GM04504 (cell line): ENCODE measurements at regions not wholly inside any gene's neighbourhood (a gene's known extent, or its start where the extent isn't known, plus 50 kb on each side); places are given as distances from the start of the nearest gene placed in this dataset.

ENCODE experiments used
- DNase-seq: peaks from one replicate; pipeline ENCODE4 v3.0.0-alpha.2; 2012; ENCODE audit warnings: low read depth

- no peak for DNase-seq
Measured at GRCh38 chrX:39335513-39336235, 534.4 kb downstream of the MID1IP1 start.

GRCh38 chrX:39336671-39337311 lies 535.5 kb downstream of the MID1IP1 start:
- DNase-seq: no peak

DNA sequence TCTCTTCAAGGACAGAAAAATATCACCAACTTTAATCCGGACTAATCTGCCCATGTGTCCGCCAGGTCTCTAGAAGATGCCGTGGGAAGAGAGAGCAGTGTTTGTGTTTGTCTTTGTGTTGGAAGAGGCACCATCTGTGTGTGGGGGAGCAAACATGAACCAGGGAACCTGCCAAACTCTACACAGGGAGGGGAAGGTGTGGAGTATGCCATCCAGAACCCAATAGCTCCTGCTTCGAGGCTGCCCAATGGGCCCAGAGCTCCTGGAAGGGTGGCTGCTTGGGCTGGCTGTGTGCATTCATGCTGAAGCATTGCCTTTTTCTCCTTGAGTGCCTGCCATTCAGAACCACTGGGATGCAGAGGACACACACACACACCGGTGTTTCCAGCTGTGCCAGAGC lies 536.2 kb downstream of the MID1IP1 start:
- no peak for DNase-seq

GRCh38 chrX:39338583-39338982 lies 537.3 kb downstream of the MID1IP1 start:
- DNase-seq: no peak

GRCh38 chrX:39356119-39356807 lies 555.0 kb downstream of the MID1IP1 start:
- no peak for DNase-seq

- DNase-seq: no peak
Measured at GRCh38 chrX:39360101-39360500, 558.8 kb downstream of the MID1IP1 start.

- no peak for DNase-seq
Measured at GRCh38 chrX:39361736-39362135, 560.5 kb downstream of the MID1IP1 start.

DNA sequence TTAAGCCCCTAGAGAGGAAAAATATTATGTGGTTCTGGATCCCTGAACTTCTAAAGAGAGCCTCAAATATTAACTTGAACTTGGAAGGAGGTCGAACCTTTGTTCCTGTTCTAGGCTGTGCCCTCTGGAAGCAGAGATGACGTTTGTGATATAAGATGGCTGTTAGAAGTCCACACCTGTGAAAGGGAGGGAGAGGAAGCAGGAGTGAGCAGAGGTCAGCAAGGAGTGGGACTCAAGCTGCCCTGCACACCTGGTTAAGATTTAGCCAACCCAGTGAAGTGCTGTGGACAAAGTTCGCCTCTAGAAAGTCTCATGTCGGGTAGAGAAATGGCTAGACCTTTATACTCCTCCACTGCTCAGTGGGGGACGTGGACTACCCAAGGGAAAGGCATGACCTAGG lies 566.2 kb downstream of the MID1IP1 start:
- no peak for DNase-seq

GRCh38 chrX:39372115-39372514 lies 570.9 kb downstream of the MID1IP1 start:
- no peak for DNase-seq

GRCh38 chrX:39377157-39377556 lies 575.9 kb downstream of the MID1IP1 start:
- no peak for DNase-seq

- DNase-seq: no peak
Measured at GRCh38 chrX:39377773-39378172, 576.5 kb downstream of the MID1IP1 start.

DNA sequence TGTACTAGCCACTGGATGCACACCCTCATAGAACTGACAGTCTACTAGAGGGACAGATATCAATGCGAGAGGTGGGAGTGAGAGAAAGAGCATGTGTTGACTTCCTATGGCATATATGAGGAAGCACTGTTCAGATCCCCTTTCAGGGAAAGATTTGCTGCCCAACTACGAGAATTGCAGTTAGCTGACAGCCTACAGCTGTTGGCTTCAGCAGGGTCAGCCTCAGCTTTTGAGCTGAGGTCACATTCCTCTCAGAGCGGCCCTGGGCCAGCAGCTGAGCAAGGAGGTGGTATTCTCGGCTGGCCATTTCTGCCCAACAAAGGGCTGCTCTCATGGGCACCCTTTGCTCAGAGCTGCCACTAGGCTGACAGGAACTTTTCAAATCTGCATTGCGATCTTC lies 580.2 kb downstream of the MID1IP1 start:
- DNase-seq: no peak

- DNase-seq: no peak
Measured at GRCh38 chrX:39384996-39385395, 583.7 kb downstream of the MID1IP1 start.

DNA sequence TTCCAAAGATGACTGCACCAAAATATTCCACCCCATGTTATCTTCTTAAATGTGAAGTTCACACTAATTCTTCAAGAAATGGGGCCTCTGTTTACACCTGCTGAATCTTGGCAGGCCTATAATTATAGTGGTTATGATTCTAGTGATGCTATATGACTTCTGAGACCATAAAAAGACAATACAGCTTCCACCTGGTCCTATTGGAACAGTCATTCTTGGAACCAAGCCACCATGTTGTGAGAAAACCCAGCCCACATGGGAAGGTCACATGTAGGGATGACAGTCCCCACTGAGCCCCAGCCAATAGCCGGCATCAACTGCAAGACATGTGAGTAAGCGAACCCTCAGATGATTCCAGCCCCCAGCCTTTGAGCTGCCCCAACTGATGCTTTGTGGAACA lies 587.5 kb downstream of the MID1IP1 start:
- no peak for DNase-seq

DNA sequence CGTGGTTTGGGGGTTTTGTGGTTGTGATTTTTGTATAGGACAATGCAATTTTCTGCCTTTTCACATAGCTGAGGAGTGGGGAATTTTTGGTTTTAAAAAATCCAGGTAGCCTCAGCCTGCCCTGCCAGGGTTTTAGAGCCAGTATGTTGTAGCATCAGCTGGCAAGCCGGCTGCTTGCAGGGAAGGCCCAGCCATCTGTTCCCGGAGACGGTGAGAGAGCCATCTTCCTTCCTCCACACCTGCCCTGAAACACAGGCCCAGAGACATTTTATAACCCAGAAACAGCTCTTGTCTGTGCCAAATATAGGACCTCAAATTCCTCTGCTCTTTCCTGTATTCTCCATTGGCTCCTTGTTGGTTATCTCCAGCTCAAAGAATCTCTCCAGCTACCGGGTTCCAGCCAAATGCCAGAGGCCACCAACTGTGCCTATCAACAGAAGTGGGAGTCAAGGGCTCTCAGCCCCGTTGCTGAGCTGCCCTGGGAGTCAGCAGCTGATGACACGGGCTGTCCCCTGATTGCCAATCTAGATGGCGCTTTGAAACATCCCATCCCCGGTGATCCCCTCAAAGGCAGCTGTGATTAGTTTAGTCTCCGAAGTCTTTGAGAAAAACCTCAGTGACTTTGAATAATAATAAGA lies 595.2 kb downstream of the MID1IP1 start:
- DNase-seq: no peak

- no peak for DNase-seq
Measured at GRCh38 chrX:39397561-39398199, 596.4 kb downstream of the MID1IP1 start.

DNA sequence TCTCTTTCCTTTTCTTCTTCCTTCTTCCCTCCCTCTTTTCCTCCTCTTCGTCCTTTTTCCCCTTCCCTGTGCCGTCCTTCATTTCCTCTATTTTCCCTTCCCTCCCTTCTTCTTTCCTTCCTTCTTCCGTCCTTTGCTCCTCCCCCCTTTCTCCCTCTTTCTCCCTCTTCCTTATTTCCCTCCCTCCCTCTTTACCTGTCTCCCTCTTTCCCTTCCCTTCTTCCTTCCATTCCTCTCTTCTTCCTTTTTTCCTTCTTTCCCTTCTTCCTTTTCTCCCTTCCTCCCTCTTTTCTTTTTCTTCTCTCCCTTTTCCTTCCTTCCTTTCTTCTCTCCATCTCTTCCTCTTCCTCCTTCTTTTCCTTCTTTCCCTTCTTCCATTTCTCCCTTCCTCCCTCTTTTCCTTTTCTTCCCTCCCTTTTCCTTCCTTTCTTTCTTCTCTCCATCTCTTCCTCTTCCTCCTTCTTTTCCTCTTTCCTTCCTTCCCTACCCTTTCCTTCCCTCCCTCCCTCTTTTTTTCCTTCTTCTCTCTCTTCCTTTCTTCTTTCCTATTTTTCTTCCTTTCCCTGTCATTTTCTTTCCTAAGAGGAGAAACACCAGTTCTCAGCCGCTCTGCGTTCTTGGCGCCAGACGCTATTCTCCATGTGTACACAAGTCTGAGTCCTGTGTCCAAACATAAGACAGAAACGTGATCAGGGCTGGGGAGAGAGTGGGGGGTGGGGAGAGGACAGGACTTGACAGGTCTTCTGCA lies 597.1 kb downstream of the MID1IP1 start:
- no peak for DNase-seq

GRCh38 chrX:39398963-39399261 lies 597.7 kb downstream of the MID1IP1 start:
- DNase-seq: no peak

GRCh38 chrX:39399387-39399786 lies 598.1 kb downstream of the MID1IP1 start:
- DNase-seq: no peak

GRCh38 chrX:39401483-39402110 lies 600.3 kb downstream of the MID1IP1 start:
- no peak for DNase-seq

DNA sequence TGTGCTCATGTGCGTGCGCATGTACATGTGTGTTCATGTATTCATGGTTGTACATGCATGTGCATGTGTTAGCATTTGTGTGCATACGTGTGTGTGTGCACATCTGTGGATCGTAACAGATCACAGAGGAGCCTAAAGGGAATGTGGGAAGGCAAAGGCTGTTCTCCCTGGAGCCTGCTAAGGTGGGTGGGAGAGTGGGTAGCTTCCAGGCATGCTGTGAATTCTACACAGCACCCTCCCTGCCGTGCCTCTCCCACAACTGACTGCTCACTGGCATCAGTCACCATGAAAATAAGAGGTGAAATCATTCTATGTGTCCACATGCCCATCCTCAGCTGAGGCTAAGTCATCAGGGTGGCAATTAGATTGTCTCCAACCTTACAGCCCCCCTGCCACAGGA lies 600.9 kb downstream of the MID1IP1 start:
- no peak for DNase-seq
